PC-9 (cell line): ENCODE measurements at regions not wholly inside any gene's neighbourhood (a gene's known extent, or its start where the extent isn't known, plus 50 kb on each side); places are given as distances from the start of the nearest gene placed in this dataset.

Source experiments
- BruUV-seq: library from RNA; stranded (reverse); fragments of 400-500 nt; replicated peaks from 2 replicates; lab custom pipeline; 2021; lab: Mats Ljungman, UMichigan
- CTCF ChIA-PET: fragments of 300-600 bp; sonication (Branson Sonifier 250); formaldehyde crosslinking; loops from one replicate; lab custom pipeline; 2022; ENCODE audit warnings: antibody characterized with exemption; lab: Charles Lee
- POLR2A ChIA-PET: fragments of 300-600 bp; sonication (Branson Sonifier 250); formaldehyde crosslinking; loops from one replicate; lab custom pipeline; 2022; ENCODE audit warnings: antibody characterized with exemption; ENCODE audit not compliant: unreplicated experiment; lab: Charles Lee
- DNase-seq, 2 experiments: peaks; one replicate each; pipeline versions ENCODE4 v3.0.0 to v3.0.0-alpha.2; 2015 to 2022; ENCODE audit warnings: mixed read lengths in 1 of 2
- H2AFZ ChIP-seq: fragments of 200-600 bp; sonication (generic); 2 replicates; pipeline ENCODE4 v1.8.1; 2017; ENCODE audit warnings: antibody characterized with exemption
- H3F3A ChIP-seq: fragments of 200-600 bp; sonication (generic); 2 replicates; pipeline ENCODE4 v1.8.1; 2017; ENCODE audit warnings: antibody characterized with exemption, mild to moderate bottlenecking, low read depth; ENCODE audit not compliant: insufficient read depth
- H3K27ac ChIP-seq: fragments of 200-600 bp; sonication (generic); 2 replicates; pipeline ENCODE4 v1.6.1; 2016; ENCODE audit warnings: mixed run types
- H3K27me3 ChIP-seq: fragments of 200-600 bp; sonication (generic); 2 replicates; pipeline ENCODE4 v1.6.1; 2016; ENCODE audit warnings: low read depth, mixed run types; ENCODE audit not compliant: insufficient read depth
- H3K36me3 ChIP-seq: fragments of 200-600 bp; sonication (generic); 2 replicates; pipeline ENCODE4 v1.6.1; 2016; ENCODE audit warnings: low read depth, mixed run types
- H3K4me1 ChIP-seq: fragments of 200-600 bp; sonication (generic); replicated peaks from 2 replicates; pipeline ENCODE4 v1.6.1; 2016; ENCODE audit warnings: mixed run types; ENCODE audit not compliant: insufficient read depth
- H3K4me2 ChIP-seq: fragments of 200-600 bp; sonication (generic); 2 replicates; pipeline ENCODE4 v1.6.1; 2017; ENCODE audit warnings: mixed run types
- H3K4me3 ChIP-seq: fragments of 200-600 bp; sonication (generic); 2 replicates; pipeline ENCODE4 v1.6.1; 2016; ENCODE audit warnings: mixed run types
- H3K79me2 ChIP-seq: fragments of 200-600 bp; sonication (generic); 2 replicates; pipeline ENCODE4 v1.6.1; 2017; ENCODE audit warnings: low read depth, mixed run types
- H3K9me2 ChIP-seq: fragments of 200-600 bp; sonication (generic); 2 replicates; pipeline ENCODE4 v1.8.1; 2017; ENCODE audit warnings: mild to moderate bottlenecking; ENCODE audit not compliant: insufficient read depth
- H3K9me3 ChIP-seq: fragments of 200-600 bp; sonication (generic); 2 replicates; pipeline ENCODE4 v1.8.1; 2016; ENCODE audit warnings: low read depth; ENCODE audit not compliant: insufficient read depth
- H4K20me1 ChIP-seq: fragments of 200-600 bp; sonication (generic); 2 replicates; pipeline ENCODE4 v1.8.1; 2017; ENCODE audit not compliant: insufficient read depth
- CTCF ChIP-seq: fragments of 200-600 bp; sonication (generic); conservative IDR thresholded peaks from 2 replicates; pipeline ENCODE4 v1.6.1; 2017; ENCODE audit warnings: mixed run types, antibody characterized with exemption, mild to moderate bottlenecking, moderate library complexity
- EZH2 ChIP-seq: fragments of 200-600 bp; sonication (generic); IDR thresholded peaks from 2 replicates; pipeline ENCODE4 v1.8.0; 2017; ENCODE audit warnings: antibody characterized with exemption, low read depth
- intact Hi-C: fragments of 100-400 bp; cut with micrococcal nuclease; formaldehyde crosslinking; loops from one replicate; pipeline ENCODE4 v1.10.0; 2022; ENCODE audit not compliant: unreplicated experiment

- no peak for TF ChIP-seq CTCF
- no peak for TF ChIP-seq EZH2
- POLR2A ChIA-PET = no interaction called here
Observed at GRCh38 chr12:115815924-115816323, 461.6 kb downstream of the MED13L start.

DNA sequence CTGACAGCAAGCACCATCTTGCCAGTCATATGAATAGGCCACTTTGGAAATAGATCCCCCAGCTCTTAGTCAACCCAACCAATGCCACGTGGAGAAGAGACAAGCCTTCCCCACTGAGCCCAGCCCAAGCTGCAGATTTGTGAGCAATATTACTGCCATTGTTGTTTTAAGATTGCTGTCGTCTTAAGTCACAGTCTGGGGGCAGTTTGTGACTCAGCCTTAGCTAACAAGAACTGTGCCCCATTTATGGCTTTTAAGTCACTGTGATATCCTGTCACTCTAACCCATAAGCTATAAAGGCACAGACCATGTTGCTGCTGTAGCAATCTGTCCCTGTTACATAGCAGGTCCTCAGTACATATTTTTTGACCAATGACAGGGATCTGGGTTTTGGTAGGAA lies 464.2 kb downstream of the MED13L start:
- Histone ChIP-seq H2AFZ (no peak overlapping the region), H3K79me2 (no peaks in the 10 kb centered on the region), H4K20me1 (no peaks in the 10 kb centered on the region), H3F3A (no peaks in the 10 kb centered on the region), H3K4me2 (no peak overlapping the region), H3K9me3 (no peaks in the 10 kb centered on the region), H3K9me2 (no peaks in the 10 kb centered on the region), H3K27me3 (peaks cover 64% of the 10 kb centered on the region), H3K27ac (no peak overlapping the region), H3K36me3 (no peaks in the 10 kb centered on the region), H3K4me3 (no peak overlapping the region), H3K4me1 (no peaks in the 10 kb centered on the region)
- no TSS peak for BruUV-seq
- CTCF ChIA-PET = no interaction called here
- POLR2A ChIA-PET = no interaction called here
- intact Hi-C loops = no loop called here
- TF ChIP-seq EZH2 = no peak
- TF ChIP-seq CTCF = no peak
- DNase-seq = no peak

More at GRCh38 chr12:115815924-115816323, 461.6 kb downstream of the MED13L start:
- intact Hi-C loops = no loop called here
- no peak overlapping the region for H2AFZ ChIP-seq
- H3K4me2 ChIP-seq = no peak overlapping the region
- H4K20me1 ChIP-seq = no peaks in the 10 kb centered on the region
- H3K4me1 ChIP-seq = no peaks in the 10 kb centered on the region
- no peak overlapping the region for H3K27ac ChIP-seq
- no peaks in the 10 kb centered on the region for H3F3A ChIP-seq
- H3K4me3 ChIP-seq = no peak overlapping the region
- CTCF ChIA-PET = no interaction called here
- H3K79me2 ChIP-seq = no peaks in the 10 kb centered on the region
- no peaks in the 10 kb centered on the region for H3K9me2 ChIP-seq
- peaks cover 57% of the 10 kb centered on the region for H3K27me3 ChIP-seq
- H3K9me3 ChIP-seq = no peaks in the 10 kb centered on the region
- no TSS peak for BruUV-seq
- no peaks in the 10 kb centered on the region for H3K36me3 ChIP-seq
- DNase-seq = no peak

DNA sequence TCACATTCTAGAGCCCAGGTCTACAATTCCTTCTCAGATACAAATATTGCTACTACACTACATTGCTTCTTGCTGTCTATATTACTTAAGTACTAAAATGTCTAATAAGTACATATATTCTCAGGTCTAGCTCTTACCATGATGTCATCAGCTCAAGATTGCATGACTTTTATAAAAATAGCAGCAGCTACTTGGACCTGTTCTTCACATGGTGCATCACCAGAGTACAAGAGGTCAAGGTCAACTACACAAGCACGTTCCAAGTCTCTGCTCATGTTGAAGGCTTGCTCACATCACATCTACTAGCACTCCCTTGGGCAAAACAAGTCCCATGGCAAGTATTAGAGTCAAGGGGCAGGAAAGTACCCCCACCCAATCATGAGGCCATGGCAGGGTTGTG lies 465.6 kb downstream of the MED13L start:
- H3K36me3 ChIP-seq = no peaks in the 10 kb centered on the region
- no peaks in the 10 kb centered on the region for H3K9me2 ChIP-seq
- DNase-seq = no peak
- no peaks in the 10 kb centered on the region for H3K4me1 ChIP-seq
- H3F3A ChIP-seq = no peaks in the 10 kb centered on the region
- H3K27me3 ChIP-seq = peaks cover 59% of the 10 kb centered on the region
- no peaks in the 10 kb centered on the region for H3K79me2 ChIP-seq
- no peak overlapping the region for H2AFZ ChIP-seq
- no peak overlapping the region for H3K4me2 ChIP-seq
- CTCF ChIA-PET = no interaction called here
- H3K9me3 ChIP-seq = no peaks in the 10 kb centered on the region
- POLR2A ChIA-PET = no interaction called here
- H3K27ac ChIP-seq = no peak overlapping the region
- H4K20me1 ChIP-seq = no peaks in the 10 kb centered on the region
- no peak overlapping the region for H3K4me3 ChIP-seq
- intact Hi-C loops = no loop called here
- BruUV-seq = no TSS peak
- no peak for TF ChIP-seq CTCF
- TF ChIP-seq EZH2 = no peak
